Spleen (tissue), 7 donors: ENCODE measurements at regions not wholly inside any gene's neighbourhood (a gene's known extent, or its start where the extent isn't known, plus 50 kb on each side); places are given as distances from the start of the nearest gene placed in this dataset.

Source experiments
- POLR2A ChIP-seq, 3 donors: fragments of 450-650 bp; IDR thresholded peaks; one replicate each; pipeline ENCODE4 v1.5.1; 2017; ENCODE audit warnings: antibody characterized with exemption in 3 of 3, mild to moderate bottlenecking in 1 of 3
- POLR2AphosphoS5 ChIP-seq, 3 donors: sonication (generic); formaldehyde crosslinking; IDR thresholded peaks; one replicate each; pipeline ENCODE4 v1.5.1; 2017; ENCODE audit warnings: antibody characterized with exemption in 3 of 3
- TF ChIP-seq, protein P1 (sequence below), 11 experiments: fragments of 200-600 bp in 7 of 11; fragments of 450-650 bp in 4 of 11; sonication (generic) in 4 of 11; IDR thresholded peaks in 8 of 11; conservative IDR thresholded peaks in 3 of 11; 1 replicate in 7 of 11; 2 replicates in 4 of 11; pipeline versions ENCODE4 v1.4.0 to v1.8.0; 2016 to 2021; ENCODE audit warnings: antibody characterized with exemption in 11 of 11, inconsistent platforms in 4 of 11, mild to moderate bottlenecking in 1 of 11
- donor health status: DM: no; HTN: no; CAD: no; lungs with moderate emphysema.
- donor health status: DM: no; HTN: no; CAD: no.
- donor health status: DM: no; HTN: no; CAD: no.

DNA sequence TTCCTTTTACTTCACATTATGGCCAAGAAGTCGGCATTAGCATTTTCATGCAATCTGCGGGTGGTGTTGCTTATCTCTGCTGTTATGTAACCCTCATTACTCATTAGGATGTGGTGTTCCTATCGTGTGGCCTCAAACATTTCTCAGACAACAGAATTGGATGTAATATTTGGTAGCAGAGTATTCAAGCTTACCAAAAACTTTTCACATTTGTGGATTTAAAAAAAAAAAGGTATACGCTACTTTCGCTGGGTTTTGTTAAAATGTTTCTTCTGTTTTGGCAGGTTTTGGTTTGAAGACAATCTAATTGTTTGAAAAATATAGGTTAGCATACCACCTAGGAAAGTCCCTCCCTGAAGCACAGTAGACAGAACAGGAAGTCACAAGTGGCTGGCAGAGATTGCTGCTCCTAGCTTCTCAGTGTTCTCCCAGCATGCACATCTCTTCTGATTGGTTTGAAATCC, 128.8 kb downstream of the GATA3 start:
- TF ChIP-seq, protein P1, sequence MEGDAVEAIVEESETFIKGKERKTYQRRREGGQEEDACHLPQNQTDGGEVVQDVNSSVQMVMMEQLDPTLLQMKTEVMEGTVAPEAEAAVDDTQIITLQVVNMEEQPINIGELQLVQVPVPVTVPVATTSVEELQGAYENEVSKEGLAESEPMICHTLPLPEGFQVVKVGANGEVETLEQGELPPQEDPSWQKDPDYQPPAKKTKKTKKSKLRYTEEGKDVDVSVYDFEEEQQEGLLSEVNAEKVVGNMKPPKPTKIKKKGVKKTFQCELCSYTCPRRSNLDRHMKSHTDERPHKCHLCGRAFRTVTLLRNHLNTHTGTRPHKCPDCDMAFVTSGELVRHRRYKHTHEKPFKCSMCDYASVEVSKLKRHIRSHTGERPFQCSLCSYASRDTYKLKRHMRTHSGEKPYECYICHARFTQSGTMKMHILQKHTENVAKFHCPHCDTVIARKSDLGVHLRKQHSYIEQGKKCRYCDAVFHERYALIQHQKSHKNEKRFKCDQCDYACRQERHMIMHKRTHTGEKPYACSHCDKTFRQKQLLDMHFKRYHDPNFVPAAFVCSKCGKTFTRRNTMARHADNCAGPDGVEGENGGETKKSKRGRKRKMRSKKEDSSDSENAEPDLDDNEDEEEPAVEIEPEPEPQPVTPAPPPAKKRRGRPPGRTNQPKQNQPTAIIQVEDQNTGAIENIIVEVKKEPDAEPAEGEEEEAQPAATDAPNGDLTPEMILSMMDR (IDR thresholded peaks at IDR 0.05 in 8 of 11, conservative IDR thresholded peaks at IDR 0.05 in 3 of 11) = no peak
- TF ChIP-seq POLR2AphosphoS5 (IDR thresholded peaks at IDR 0.05) (no peak), POLR2A (IDR thresholded peaks at IDR 0.05) (no peak)
